Central memory CD4-positive, alpha-beta T cell (primary cell): ENCODE measurements at regions not wholly inside any gene's neighbourhood (a gene's known extent, or its start where the extent isn't known, plus 50 kb on each side); places are given as distances from the start of the nearest gene placed in this dataset.

Experiments used
- DNase-seq: peaks from one replicate; pipeline ENCODE4 v3.0.0; 2022

- no peak for DNase-seq
Observed at GRCh38 chr2:2557475-2557874, 226.4 kb upstream of the MYT1L start.

DNA sequence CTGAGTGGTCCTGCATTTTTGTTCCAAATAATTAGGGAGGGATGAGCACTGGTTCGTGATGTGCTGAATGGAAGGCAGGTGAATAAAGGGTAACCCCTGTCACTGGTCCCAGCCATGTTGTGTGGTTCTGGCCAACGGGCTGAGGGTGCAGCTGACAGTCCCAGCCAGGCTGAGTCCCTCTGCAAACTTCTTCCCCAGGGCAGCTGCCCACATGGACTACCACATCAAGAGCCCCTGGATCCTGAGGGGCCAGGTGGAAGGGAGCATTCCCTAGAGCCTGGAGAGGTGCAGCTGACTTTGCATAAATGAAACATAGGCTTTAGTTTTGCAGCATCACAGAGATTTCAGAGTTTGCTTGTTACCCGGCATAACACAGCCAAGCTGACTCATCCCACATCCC is 219.8 kb upstream of the MYT1L start:
- no peak for DNase-seq

GRCh38 chr2:2547911-2548310 is 216.8 kb upstream of the MYT1L start:
- DNase-seq, result no peak

DNA sequence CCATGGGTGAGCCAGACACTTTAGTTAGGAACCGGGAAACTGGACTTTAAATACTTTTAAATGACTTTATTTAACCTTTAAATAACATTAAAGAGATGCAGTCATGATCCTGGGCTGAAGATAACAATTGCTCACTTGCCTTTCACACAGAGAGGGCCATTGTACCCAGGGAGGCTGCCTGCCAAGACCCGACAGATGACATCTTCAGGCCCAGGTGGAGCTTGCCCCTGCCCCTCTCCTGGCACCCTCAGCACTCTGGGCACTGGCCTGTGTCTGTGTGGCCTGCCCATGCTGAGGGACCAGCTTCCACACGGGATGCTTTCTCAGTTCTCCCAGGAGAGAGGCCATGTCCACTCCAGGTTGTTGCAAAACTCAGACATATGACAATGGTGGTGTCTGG is 216.4 kb upstream of the MYT1L start:
- no peak for DNase-seq

DNA sequence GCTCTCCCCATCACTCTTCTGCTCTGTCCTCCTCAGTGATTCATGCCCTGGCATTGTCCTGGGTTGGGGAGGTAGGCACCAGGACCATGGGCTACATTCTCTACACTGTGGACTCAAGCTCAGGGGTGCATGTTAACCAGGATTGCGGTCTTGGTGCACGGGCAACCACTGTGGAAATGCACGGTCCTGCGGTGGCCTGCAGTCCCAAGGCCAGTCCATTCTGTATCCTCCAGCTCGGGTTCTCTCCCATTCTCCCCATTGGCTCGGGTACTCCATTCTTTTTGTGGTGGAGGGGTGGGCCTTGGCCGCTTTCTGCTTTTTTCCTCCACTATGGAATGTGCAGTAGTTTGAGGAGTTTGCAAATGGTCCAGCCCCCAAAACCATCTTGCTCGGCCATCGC is 215.0 kb upstream of the MYT1L start:
- DNase-seq, result no peak

- no peak for DNase-seq
Observed at GRCh38 chr2:2542966-2543611, 212.0 kb upstream of the MYT1L start.

DNA sequence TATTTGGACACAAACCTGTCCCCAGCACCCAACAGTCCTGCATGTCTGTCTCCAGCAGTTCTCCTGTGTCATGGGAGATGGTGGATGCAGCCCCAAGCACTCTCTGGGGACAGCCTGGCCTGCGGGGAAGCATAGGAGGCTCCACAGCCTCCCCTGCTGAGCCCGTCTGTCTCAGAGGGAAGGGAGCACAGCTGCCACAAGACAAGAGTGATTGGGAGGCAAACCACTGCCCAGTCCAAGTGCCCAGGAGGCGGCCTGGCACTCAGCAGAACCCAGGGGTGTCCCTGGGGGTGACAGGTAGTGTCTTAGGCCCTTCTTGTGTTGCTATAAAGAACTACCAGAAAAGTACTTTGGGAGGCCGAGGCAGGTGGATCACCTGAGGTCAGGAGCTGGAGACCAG is 211.2 kb upstream of the MYT1L start:
- no peak for DNase-seq

DNA sequence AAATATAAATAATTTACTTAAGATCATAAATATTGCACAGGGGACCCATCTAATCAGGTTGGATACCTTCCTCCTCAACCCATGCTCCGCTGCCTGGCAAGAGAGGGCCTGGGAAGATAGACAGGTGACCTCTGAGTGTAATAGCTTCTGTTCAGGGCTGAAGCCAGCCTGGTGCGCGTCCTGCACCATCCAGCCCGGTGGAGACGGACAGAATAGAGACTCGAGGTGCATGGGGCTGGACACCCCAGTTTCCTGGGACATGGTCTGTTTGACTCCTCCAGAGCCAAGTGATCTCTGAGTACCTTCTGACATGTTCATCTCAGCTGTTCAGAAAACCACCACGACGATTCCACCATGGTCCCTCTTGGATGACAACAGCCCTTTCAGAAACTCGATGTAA is 209.3 kb upstream of the MYT1L start:
- DNase-seq, result no peak

DNA sequence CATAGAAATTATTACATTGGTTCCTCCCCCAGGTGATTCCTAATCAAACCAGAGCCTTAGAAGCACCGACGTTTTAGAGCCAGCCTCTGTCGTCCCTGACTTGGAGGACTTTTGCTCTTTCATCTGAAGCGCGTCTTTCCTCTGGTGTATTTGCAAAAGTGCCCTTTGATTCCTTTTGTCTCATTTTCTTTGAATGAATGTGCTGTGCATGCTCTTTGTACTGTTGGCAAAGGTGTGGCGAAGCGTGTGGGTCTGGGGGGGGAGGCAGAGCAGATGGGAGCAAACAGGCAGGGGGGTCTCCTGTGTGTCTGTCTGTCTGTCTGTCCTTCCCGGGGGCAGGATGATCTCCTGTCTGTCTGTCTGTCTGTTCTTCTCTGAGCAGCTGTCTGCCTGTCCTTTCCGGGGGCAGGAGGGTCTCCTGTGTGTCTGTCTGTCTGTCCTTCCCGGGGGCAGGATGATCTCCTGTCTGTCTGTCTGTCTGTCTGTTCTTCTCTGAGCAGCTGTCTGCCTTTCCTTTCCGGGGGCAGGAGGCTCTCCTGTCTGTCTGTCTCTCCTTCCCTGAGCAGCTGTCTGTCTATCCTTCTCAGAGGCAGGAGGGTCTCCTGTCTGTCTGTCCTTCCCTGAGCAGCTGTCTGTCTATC is 205.5 kb upstream of the MYT1L start:
- DNase-seq, result no peak

- no peak for DNase-seq
Observed at GRCh38 chr2:2530334-2530733, 199.3 kb upstream of the MYT1L start.

DNA sequence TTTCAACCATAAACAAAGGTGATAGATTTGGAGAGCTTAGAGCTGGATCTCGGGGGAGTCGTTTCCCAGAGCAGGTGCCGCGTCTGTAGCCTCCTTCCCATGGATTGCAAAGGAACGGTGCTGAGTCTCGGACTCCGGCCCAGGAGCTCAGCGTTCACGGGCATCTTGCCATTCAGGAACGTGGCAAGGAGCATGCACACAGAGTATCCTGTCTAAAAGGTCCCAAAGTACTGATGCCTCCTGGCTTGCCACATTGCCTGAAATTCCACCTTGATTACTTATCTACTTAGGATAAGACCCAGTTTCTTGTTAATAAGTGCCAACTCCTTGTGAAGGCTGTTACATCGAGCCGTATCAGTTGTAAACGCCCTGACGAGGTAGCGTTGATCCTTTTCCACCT is 197.8 kb upstream of the MYT1L start:
- no peak for DNase-seq

DNA sequence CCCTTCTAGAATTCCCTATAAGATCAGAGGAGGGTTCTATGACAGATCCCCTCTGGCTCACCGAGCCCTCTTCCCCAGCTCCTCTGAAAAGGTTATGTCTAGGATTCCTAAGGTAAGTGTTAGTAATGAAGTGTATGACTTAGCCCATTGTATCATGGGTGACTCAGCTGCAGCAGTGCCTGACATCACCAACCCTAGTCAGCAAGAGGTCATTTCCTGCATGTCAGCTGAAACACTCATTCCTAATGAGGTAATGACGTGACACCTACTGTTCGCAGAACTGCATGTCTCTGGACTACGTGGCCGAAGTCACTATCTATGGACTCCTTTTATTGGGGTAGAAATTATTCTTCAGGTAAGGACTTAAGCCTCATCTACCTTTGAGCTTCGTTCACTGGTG is 196.1 kb upstream of the MYT1L start:
- DNase-seq, result no peak

DNA sequence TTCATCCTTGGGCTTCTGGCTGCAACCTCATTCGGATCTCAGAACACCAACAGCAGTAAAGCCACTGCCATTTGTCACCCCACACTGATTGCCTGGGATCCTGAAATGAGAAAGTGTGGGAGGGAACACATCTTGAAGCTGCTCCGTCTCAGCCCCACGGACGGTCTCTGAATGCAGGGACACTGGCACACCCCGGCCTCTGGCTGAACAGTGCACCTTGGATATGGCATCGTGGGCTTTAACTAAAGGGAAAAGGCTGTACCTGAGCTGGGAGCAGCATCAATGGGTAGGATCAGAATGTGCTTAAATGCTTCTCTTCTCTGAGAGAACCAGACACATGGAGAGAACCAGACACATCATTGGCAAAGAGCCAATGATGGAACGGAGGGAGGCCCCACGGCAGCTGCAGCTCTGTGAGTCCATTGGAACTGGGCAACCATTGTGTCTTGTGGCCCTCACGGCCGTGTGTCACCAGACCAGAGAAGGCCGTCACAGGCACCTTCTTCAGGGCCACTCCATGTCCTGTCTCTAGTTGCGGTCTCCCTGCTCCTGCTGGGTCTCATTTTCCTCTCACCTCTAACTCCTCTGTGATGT is 193.4 kb upstream of the MYT1L start:
- DNase-seq, result no peak

- DNase-seq, result no peak
Observed at GRCh38 chr2:2523461-2524347, 192.6 kb upstream of the MYT1L start.

GRCh38 chr2:2520401-2520811 is 189.3 kb upstream of the MYT1L start:
- no peak for DNase-seq

DNA sequence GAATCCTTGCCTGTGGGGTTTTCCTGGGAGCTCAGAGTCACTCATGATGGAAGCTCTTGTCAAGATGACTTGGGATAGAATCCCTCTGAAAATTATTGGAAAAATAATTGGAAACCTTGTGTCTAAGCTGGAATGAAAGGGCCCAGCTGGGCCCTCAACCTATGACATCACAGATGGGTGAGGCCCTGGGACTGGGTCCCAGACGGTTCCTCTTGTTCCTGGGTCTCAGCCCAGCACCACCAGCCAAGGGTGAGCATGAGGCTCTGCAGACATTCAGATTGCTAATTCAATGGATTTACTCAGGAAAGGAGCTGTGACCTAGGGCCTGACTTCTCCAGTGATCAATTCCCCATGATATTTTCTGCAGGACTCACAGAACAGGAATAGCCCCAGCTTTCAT is 188.3 kb upstream of the MYT1L start:
- no peak for DNase-seq

GRCh38 chr2:2517399-2517798 is 186.3 kb upstream of the MYT1L start:
- DNase-seq, result no peak

DNA sequence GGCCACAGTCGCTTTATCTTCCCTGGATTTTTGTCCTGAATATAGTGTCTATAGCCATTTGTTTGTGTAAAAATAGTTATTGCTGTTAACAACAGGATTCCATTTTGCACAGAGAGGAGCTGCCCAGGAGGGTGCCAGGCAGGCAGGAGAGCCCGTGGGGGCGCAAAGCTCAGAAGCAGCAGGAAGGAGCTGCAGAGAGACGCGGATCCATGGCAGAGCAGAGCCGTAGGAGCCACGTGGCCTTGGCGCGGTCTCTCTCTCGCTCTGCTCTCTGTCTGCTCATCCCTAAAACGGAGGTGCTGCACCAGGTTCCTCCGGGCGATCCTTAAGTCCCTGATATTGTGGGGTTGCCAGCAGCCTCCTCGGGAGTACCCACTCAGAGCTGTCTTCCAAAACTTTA is 185.3 kb upstream of the MYT1L start:
- no peak for DNase-seq

GRCh38 chr2:2512931-2513330 is 181.9 kb upstream of the MYT1L start:
- DNase-seq, result no peak

- DNase-seq, result no peak
Observed at GRCh38 chr2:2507417-2507997, 176.4 kb upstream of the MYT1L start.

DNA sequence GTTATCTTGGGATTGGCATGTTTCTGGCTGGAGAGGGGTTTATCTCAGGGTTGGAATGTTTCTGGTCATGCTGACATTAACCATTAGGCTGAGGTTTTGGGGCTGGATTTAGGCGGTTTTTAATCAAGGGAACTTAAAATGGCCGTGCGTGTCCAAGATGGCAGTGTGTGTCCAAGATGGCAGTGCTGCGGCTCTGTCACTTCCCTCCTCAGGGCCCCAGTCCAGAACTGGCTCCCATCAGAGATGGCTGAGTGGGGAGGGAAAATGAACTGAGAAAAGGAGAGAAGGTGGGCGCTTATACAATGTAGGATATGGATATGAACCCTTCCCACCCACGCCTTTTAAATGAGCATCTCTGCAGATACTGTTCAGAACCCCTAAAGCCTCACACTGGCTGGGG is 175.5 kb upstream of the MYT1L start:
- no peak for DNase-seq

- DNase-seq, result no peak
Observed at GRCh38 chr2:2505604-2506003, 174.5 kb upstream of the MYT1L start.

DNA sequence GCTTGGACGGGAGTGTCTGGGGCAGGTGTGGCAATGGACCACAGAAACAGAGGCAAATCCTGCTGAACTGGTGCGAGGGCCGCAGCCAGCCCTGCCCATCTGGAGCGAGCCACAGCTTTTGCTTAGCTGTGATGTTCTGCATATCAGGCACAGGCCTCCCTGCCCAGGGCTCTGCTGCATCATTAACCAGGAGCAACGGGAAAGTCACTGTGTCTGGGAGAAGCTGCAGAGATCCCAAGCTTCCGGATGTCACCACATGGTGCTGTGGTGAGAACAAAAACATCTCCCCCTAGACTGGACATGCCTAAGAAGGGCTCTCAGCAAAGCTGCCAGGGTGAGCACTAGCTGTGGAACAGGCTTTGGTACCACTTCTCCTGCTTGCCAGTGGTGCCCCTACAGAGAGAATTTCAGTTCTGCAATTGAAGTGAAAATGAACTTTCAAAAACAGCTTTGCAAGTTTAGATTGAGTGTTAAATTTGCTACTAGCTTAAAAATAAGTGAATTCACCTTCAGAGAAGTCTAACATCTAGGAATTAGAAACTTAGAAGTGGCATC is 172.9 kb upstream of the MYT1L start:
- no peak for DNase-seq
